SU-DHL-6 (cell line): ENCODE measurements at regions not wholly inside any gene's neighbourhood (a gene's known extent, or its start where the extent isn't known, plus 50 kb on each side); places are given as distances from the start of the nearest gene placed in this dataset.

Source experiments
- EZH2phosphoT487 ChIP-seq: fragments of 200-600 bp; sonication (generic), shearing (Covaris generic); conservative IDR thresholded peaks from 2 replicates; pipeline ENCODE4 v1.6.1; 2018; ENCODE audit warnings: mild to moderate bottlenecking, antibody characterized with exemption, low read length, moderate library complexity, mixed read lengths
- TF ChIP-seq, protein P1 (sequence below): fragments of 200-600 bp; sonication (generic); IDR thresholded peaks from one replicate; pipeline ENCODE4 v1.5.1; 2017; ENCODE audit warnings: antibody characterized with exemption, mild to moderate bottlenecking, low read length, moderate library complexity; ENCODE audit not compliant: insufficient read depth, poor library complexity, severe bottlenecking

DNA sequence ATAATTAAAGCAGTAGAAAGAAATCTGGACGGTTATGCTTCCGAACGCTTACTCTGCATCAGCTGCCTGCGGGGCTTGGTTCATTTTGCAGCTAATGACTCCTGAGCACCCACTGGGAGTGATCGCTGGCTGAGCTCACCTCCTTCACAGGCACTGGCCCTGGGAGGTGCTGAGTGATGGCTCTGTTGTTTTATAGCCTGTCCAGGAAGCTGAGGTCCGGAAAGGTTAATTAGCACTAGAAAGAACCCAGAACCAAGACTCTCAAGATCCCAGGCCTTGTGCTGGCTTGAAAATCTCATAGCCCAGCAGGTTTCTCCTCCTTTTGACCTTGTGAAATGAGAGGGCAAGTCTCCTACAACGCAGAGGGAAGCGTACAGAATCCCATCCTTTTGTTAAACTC, 226.2 kb downstream of the AJAP1 start:
- TF ChIP-seq EZH2phosphoT487: no peak
- TF ChIP-seq, protein P1, sequence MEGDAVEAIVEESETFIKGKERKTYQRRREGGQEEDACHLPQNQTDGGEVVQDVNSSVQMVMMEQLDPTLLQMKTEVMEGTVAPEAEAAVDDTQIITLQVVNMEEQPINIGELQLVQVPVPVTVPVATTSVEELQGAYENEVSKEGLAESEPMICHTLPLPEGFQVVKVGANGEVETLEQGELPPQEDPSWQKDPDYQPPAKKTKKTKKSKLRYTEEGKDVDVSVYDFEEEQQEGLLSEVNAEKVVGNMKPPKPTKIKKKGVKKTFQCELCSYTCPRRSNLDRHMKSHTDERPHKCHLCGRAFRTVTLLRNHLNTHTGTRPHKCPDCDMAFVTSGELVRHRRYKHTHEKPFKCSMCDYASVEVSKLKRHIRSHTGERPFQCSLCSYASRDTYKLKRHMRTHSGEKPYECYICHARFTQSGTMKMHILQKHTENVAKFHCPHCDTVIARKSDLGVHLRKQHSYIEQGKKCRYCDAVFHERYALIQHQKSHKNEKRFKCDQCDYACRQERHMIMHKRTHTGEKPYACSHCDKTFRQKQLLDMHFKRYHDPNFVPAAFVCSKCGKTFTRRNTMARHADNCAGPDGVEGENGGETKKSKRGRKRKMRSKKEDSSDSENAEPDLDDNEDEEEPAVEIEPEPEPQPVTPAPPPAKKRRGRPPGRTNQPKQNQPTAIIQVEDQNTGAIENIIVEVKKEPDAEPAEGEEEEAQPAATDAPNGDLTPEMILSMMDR: no peak
